ENCODE measurements at regions not wholly inside any gene's neighbourhood (a gene's known extent, or its start where the extent isn't known, plus 50 kb on each side); places are given as distances from the start of the nearest gene placed in this dataset.

- TF ChIP-seq CTCF (conservative IDR thresholded peaks at IDR 0.05) = no peak
- TF ChIP-seq EZH2 (IDR thresholded peaks at IDR 0.05; ENCODE audit: low read depth) = no peak
Measured at GRCh38 chr10:10584161-10584560, 433.5 kb upstream of the CELF2 start.
